Pancreas (tissue), 10 donors: ENCODE measurements at regions not wholly inside any gene's neighbourhood (a gene's known extent, or its start where the extent isn't known, plus 50 kb on each side); places are given as distances from the start of the nearest gene placed in this dataset.
A peak's percentile ranks its signal among the peaks of the same experiment; 100 is the strongest.

Experiments used
- ATAC-seq, 4 donors: fragments of 200-7000 bp; cut with Tn5 transposase; one replicate each; pipeline versions ENCODE4 v1.8.0 to v1.9.1; 2020; ENCODE audit warnings: mild to moderate bottlenecking in 4 of 4, moderate library complexity in 4 of 4
- DNase-seq, 6 donors: peaks; one replicate each; pipeline ENCODE4 v3.0.0-alpha.2; 2020
- FAIRE-seq: peaks from 2 replicates; lab custom pipeline; 2012; peaks lifted over from hg19 to GRCh38; lab: Jason Lieb, UNC
- H3K27ac ChIP-seq, 4 donors: fragments of 200-600 bp; sonication (generic); 1 replicate in 3 of 4; 2 replicates in 1 of 4; pipeline versions ENCODE4 v1.5.0 to v1.8.0; 2020
- H3K27me3 ChIP-seq, 4 donors: fragments of 200-600 bp; one replicate each; pipeline ENCODE4 v1.8.0; 2021
- H3K36me3 ChIP-seq, 3 donors: fragments of 200-600 bp; sonication (generic) in 1 of 3; one replicate each; pipeline versions ENCODE4 v1.5.0 to v1.8.0; 2020 to 2021
- H3K4me1 ChIP-seq, 3 donors: fragments of 200-600 bp; one replicate each; pipeline ENCODE4 v1.8.0; 2021
- H3K4me3 ChIP-seq, 4 donors: fragments of 200-600 bp; sonication (generic) in 2 of 4; one replicate each; pipeline versions ENCODE4 v1.5.0 to v1.8.0; 2020 to 2021
- H3K9me3 ChIP-seq, 4 donors: fragments of 200-600 bp; one replicate each; pipeline ENCODE4 v1.8.0; 2021
- CTCF ChIP-seq, 4 donors: fragments of 200-600 bp; sonication (generic) in 3 of 4; IDR thresholded peaks; one replicate each; pipeline versions ENCODE4 v1.5.0 to v1.8.0; 2021; ENCODE audit warnings: antibody characterized with exemption in 4 of 4
- WGBS, 2 donors: extraction: QIAGEN DNeasy Blood & Tissue Kit; methylation state at CpG; one replicate each; pipeline ENCODE4 v1.1.7; 2013; 5-methylcytosine and 5-hydroxymethylcytosine counted together
- intact Hi-C, 3 donors: fragments of 100-400 bp; cut with DNase I; formaldehyde crosslinking; loops; one replicate each; pipeline versions ENCODE4 v1.11.1 to v1.14.2; 2022
- donor health status: healthy with polysubstance abuse.
- donor health status: DM: no; HTN: no; CAD: no; lungs with moderate emphysema.
- donor health status: DM: no; HTN: no; CAD: no.
- donor health status: control.
- donor health status: control.
- donor health status: Bipolar disorder and iron deficiency.
- donor health status: DM: yes; HTN: yes; CAD: no.
- donor health status: DM: no; HTN: no; CAD: no.
- donor health status: DM: no; HTN: no; CAD: no.
- donor health status: DM: yes; HTN: yes; CAD: no.

GRCh38 chr9:25029743-25030142, 484.0 kb upstream of the IZUMO3 start:
- FAIRE-seq, result no peak
- no peak for ATAC-seq
- no peaks in the 10 kb centered on the region for H3K36me3 ChIP-seq

GRCh38 chr9:25025686-25026085, 480.0 kb upstream of the IZUMO3 start:
- H3K9me3 ChIP-seq, result no peaks in the 10 kb centered on the region
- H3K4me1 ChIP-seq, result no peaks in the 10 kb centered on the region
- no peak for ATAC-seq
- FAIRE-seq, result no peak
- DNase-seq, result no peak
- no peak overlapping the region for H3K4me3 ChIP-seq
- intact Hi-C loops, result no loop called here
- no peaks in the 10 kb centered on the region for H3K36me3 ChIP-seq
- no peak overlapping the region for H3K27ac ChIP-seq
- no peak for TF ChIP-seq CTCF (IDR thresholded peaks at IDR 0.05)
- no peaks in the 10 kb centered on the region for H3K27me3 ChIP-seq
- 61 to 71% methylated on average over 9 of the region's 9 CpGs for WGBS, 2 donors

More at GRCh38 chr9:25029743-25030142, 484.0 kb upstream of the IZUMO3 start:
- no peak for DNase-seq
- intact Hi-C loops, result no loop called here
- TF ChIP-seq CTCF (IDR thresholded peaks at IDR 0.05), result no peak
- Histone ChIP-seq H3K4me1 (no peaks in the 10 kb centered on the region), H3K4me3 (no peak overlapping the region), H3K27ac (no peak overlapping the region), H3K9me3 (no peaks in the 10 kb centered on the region), H3K27me3 (no peaks in the 10 kb centered on the region)
- WGBS, 2 donors, result 83 to 87% methylated on average over 2 of the region's 2 CpGs

- Histone ChIP-seq H3K4me1 (no peaks in the 10 kb centered on the region), H3K27ac (no peak overlapping the region), H3K36me3 (no peaks in the 10 kb centered on the region), H3K4me3 (no peak overlapping the region), H3K27me3 (no peaks in the 10 kb centered on the region), H3K9me3 (no peaks in the 10 kb centered on the region)
- no peak for TF ChIP-seq CTCF (IDR thresholded peaks at IDR 0.05)
- intact Hi-C loops, result no loop called here
- peak in 1 of 6 donors; percentile 31 for DNase-seq
- 55 to 70% methylated on average over 5 of the region's 5 CpGs for WGBS, 2 donors
- ATAC-seq, result no peak
- no peak for FAIRE-seq
These were observed 479.5 kb upstream of the IZUMO3 start for GRCh38 chr9:25025156-25025555.

GRCh38 chr9:25017779-25018178, 472.1 kb upstream of the IZUMO3 start:
- TF ChIP-seq CTCF (IDR thresholded peaks at IDR 0.05), result no peak
- no peaks in the 10 kb centered on the region for H3K9me3 ChIP-seq
- H3K4me3 ChIP-seq, result no peak overlapping the region
- H3K27ac ChIP-seq, result no peak overlapping the region
- no peaks in the 10 kb centered on the region for H3K27me3 ChIP-seq
- 32 to 81% methylated on average over 1 of the region's 1 CpG for WGBS, 2 donors
- H3K4me1 ChIP-seq, result no peaks in the 10 kb centered on the region
- H3K36me3 ChIP-seq, result no peaks in the 10 kb centered on the region
- DNase-seq (no peak), FAIRE-seq (no peak), ATAC-seq (no peak)
- intact Hi-C loops, result no loop called here

- 45 to 54% methylated on average over 2 of the region's 2 CpGs for WGBS, 2 donors
These were observed 464.4 kb upstream of the IZUMO3 start for GRCh38 chr9:25010027-25010662.

More at GRCh38 chr9:25010027-25010662, 464.4 kb upstream of the IZUMO3 start:
- DNase-seq, result no peak
- H3K36me3 ChIP-seq, result no peaks in the 10 kb centered on the region
- no peak for FAIRE-seq
- TF ChIP-seq CTCF (IDR thresholded peaks at IDR 0.05), result no peak
- no peak overlapping the region for H3K4me3 ChIP-seq
- intact Hi-C loops, result no loop called here
- H3K27me3 ChIP-seq, result no peaks in the 10 kb centered on the region
- H3K9me3 ChIP-seq, result no peaks in the 10 kb centered on the region
- no peak for ATAC-seq
- H3K4me1 ChIP-seq, result no peaks in the 10 kb centered on the region
- H3K27ac ChIP-seq, result no peak overlapping the region
